Colonic mucosa (tissue), 4 donors: ENCODE measurements at regions not wholly inside any gene's neighbourhood (a gene's known extent, or its start where the extent isn't known, plus 50 kb on each side); places are given as distances from the start of the nearest gene placed in this dataset.

Source experiments
- DNase-seq: peaks from one replicate; pipeline ENCODE4 v3.0.0-alpha.2; 2020
- H3K27ac ChIP-seq: fragments of 200-600 bp; one replicate; pipeline ENCODE4 v1.8.0; 2021
- H3K27me3 ChIP-seq: fragments of 200-600 bp; one replicate; pipeline ENCODE4 v1.8.0; 2021
- H3K36me3 ChIP-seq: fragments of 200-600 bp; one replicate; pipeline ENCODE4 v1.8.0; 2021
- H3K4me1 ChIP-seq: fragments of 200-600 bp; one replicate; pipeline ENCODE4 v1.8.0; 2021; ENCODE audit warnings: mild to moderate bottlenecking
- H3K4me3 ChIP-seq: fragments of 200-600 bp; one replicate; pipeline ENCODE4 v1.8.0; 2021
- H3K9ac ChIP-seq, 2 donors: one replicate each; pipeline ENCODE4 v1.7.0; 2013; ENCODE audit warnings: control low read depth in 2 of 2, low read depth in 2 of 2, low read length in 2 of 2
- H3K9me3 ChIP-seq: fragments of 200-600 bp; one replicate; pipeline ENCODE4 v1.8.0; 2021
- CTCF ChIP-seq: fragments of 200-600 bp; IDR thresholded peaks from one replicate; pipeline ENCODE4 v1.8.0; 2022; ENCODE audit warnings: antibody characterized with exemption, mild to moderate bottlenecking
- intact Hi-C: fragments of 100-400 bp; cut with DNase I; formaldehyde crosslinking; loops from one replicate; pipeline ENCODE4 v1.14.1; 2022
- donor health status: healthy.
- donor health status: DM: no; HTN: no; CAD: no.
- donor health status: DM: no; HTN: no; CAD: no.

GRCh38 chr12:111149299-111149698 is 219.6 kb downstream of the PHETA1 start:
- intact Hi-C loops: no loop called here

GRCh38 chr12:111148005-111148404 is 220.9 kb downstream of the PHETA1 start:
- DNase-seq: no peak
- Histone ChIP-seq H3K36me3 (no peaks in the 10 kb centered on the region), H3K27ac (no peak overlapping the region), H3K9ac (no peak overlapping the region), H3K27me3 (no peaks in the 10 kb centered on the region), H3K4me1 (no peaks in the 10 kb centered on the region), H3K4me3 (no peak overlapping the region), H3K9me3 (no peaks in the 10 kb centered on the region)
- no peak for TF ChIP-seq CTCF
- intact Hi-C loops: no loop called here

More at GRCh38 chr12:111149299-111149698, 219.6 kb downstream of the PHETA1 start:
- H3K9me3 ChIP-seq: no peaks in the 10 kb centered on the region
- no peak overlapping the region for H3K9ac ChIP-seq
- DNase-seq: no peak
- no peaks in the 10 kb centered on the region for H3K27me3 ChIP-seq
- no peaks in the 10 kb centered on the region for H3K36me3 ChIP-seq
- H3K4me1 ChIP-seq: no peaks in the 10 kb centered on the region
- no peak overlapping the region for H3K4me3 ChIP-seq
- H3K27ac ChIP-seq: no peak overlapping the region
- no peak for TF ChIP-seq CTCF

GRCh38 chr12:111143271-111143670 is 222.9 kb upstream of the MYL2 start:
- Histone ChIP-seq H3K9ac (no peak overlapping the region), H3K36me3 (no peaks in the 10 kb centered on the region), H3K27ac (no peak overlapping the region), H3K4me3 (no peak overlapping the region), H3K27me3 (no peaks in the 10 kb centered on the region), H3K9me3 (no peaks in the 10 kb centered on the region), H3K4me1 (no peaks in the 10 kb centered on the region)
- DNase-seq: no peak
- intact Hi-C loops: no loop called here
- TF ChIP-seq CTCF: no peak

GRCh38 chr12:111141205-111141604 is 220.8 kb upstream of the MYL2 start:
- Histone ChIP-seq H3K27me3 (no peaks in the 10 kb centered on the region), H3K27ac (no peak overlapping the region), H3K9ac (no peak overlapping the region), H3K36me3 (no peaks in the 10 kb centered on the region), H3K4me1 (no peaks in the 10 kb centered on the region), H3K4me3 (no peak overlapping the region), H3K9me3 (no peaks in the 10 kb centered on the region)
- DNase-seq: no peak
- no peak for TF ChIP-seq CTCF
- intact Hi-C loops: no loop called here

- TF ChIP-seq CTCF: no peak
- Histone ChIP-seq H3K4me3 (no peak overlapping the region), H3K27me3 (no peaks in the 10 kb centered on the region), H3K9ac (no peak overlapping the region), H3K36me3 (no peaks in the 10 kb centered on the region), H3K9me3 (no peaks in the 10 kb centered on the region), H3K4me1 (no peaks in the 10 kb centered on the region), H3K27ac (no peak overlapping the region)
- intact Hi-C loops: no loop called here
- no peak for DNase-seq
These were observed 217.6 kb upstream of the MYL2 start for GRCh38 chr12:111138016-111138415.
